WTC11 (cell line): ENCODE measurements at regions not wholly inside any gene's neighbourhood (a gene's known extent, or its start where the extent isn't known, plus 50 kb on each side); places are given as distances from the start of the nearest gene placed in this dataset.
"Not testable (repeated sequence)": the region's sequence is repeated elsewhere in the genome, so short reads cannot be mapped to it uniquely, and the experiment has no call there.

ENCODE experiments used
- ATAC-seq: fragments of 200-7000 bp; cut with Tn5 transposase; 2 replicates; pipeline ENCODE4 v1.10.0; 2021; ENCODE audit warnings: mild to moderate bottlenecking, moderate library complexity
- CTCF ChIA-PET: fragments of 300-600 bp; sonication (Branson Sonifier 250); formaldehyde crosslinking; loops from one replicate; lab custom pipeline; 2021; ENCODE audit warnings: antibody characterized with exemption; lab: Charles Lee
- POLR2A ChIA-PET: fragments of 350-600 bp; sonication (Branson Sonifier 250); formaldehyde crosslinking; loops from one replicate; lab custom pipeline; 2021; ENCODE audit warnings: antibody characterized with exemption; lab: Charles Lee
- DNase-seq: peaks from one replicate; pipeline ENCODE4 v3.0.0; 2021; ENCODE audit warnings: low spot score
- H3K27ac Mint-ChIP-seq: 2 replicates; pipeline ENCODE4 v1.8.0; 2021; ENCODE audit warnings: mixed read lengths
- H3K27me3 Mint-ChIP-seq: 2 replicates; pipeline ENCODE4 v1.8.0; 2021; ENCODE audit warnings: low read depth, mild to moderate bottlenecking, moderate library complexity, mixed read lengths
- H3K36me3 Mint-ChIP-seq: 2 replicates; pipeline ENCODE4 v1.8.0; 2021; ENCODE audit warnings: mixed read lengths
- H3K4me1 Mint-ChIP-seq: 2 replicates; pipeline ENCODE4 v1.8.0; 2022; ENCODE audit warnings: mixed read lengths
- H3K4me3 Mint-ChIP-seq: 2 replicates; pipeline ENCODE4 v1.8.0; 2021; ENCODE audit warnings: mild to moderate bottlenecking, moderate library complexity, mixed read lengths
- H3K9me3 Mint-ChIP-seq: 2 replicates; pipeline ENCODE4 v1.8.0; 2021; ENCODE audit warnings: mixed read lengths
- GABPB1 ChIP-seq: sonication (generic); formaldehyde crosslinking; IDR thresholded peaks from 2 replicates; pipeline ENCODE4 v1.8.1; 2023; ENCODE audit warnings: mild to moderate bottlenecking, missing genetic modification reagents
- JUN ChIP-seq: sonication (generic); formaldehyde crosslinking; IDR thresholded peaks from 2 replicates; pipeline ENCODE4 v1.8.0; 2023; ENCODE audit warnings: mild to moderate bottlenecking, missing genetic modification reagents
- NFYB ChIP-seq: sonication (generic); formaldehyde crosslinking; conservative IDR thresholded peaks from 2 replicates; pipeline ENCODE4 v1.8.0; 2022; ENCODE audit warnings: low read depth, missing genetic modification reagents
- SMAD3 ChIP-seq: sonication (generic); formaldehyde crosslinking; IDR thresholded peaks from 2 replicates; pipeline ENCODE4 v1.8.0; 2022; ENCODE audit warnings: missing genetic modification reagents, mild to moderate bottlenecking, borderline replicate concordance
- TEAD1 ChIP-seq: sonication (generic); formaldehyde crosslinking; IDR thresholded peaks from 2 replicates; pipeline ENCODE4 v1.8.0; 2022; ENCODE audit warnings: mild to moderate bottlenecking, missing genetic modification reagents
- ZBTB21 ChIP-seq: sonication (generic); formaldehyde crosslinking; IDR thresholded peaks from 2 replicates; pipeline ENCODE4 v1.8.1; 2023; ENCODE audit warnings: mild to moderate bottlenecking, missing genetic modification reagents, borderline replicate concordance
- ZNF232 ChIP-seq: sonication (generic); formaldehyde crosslinking; IDR thresholded peaks from 2 replicates; pipeline ENCODE4 v1.8.0; 2022; ENCODE audit warnings: mild to moderate bottlenecking, missing genetic modification reagents
- ZNF263 ChIP-seq: sonication (generic); formaldehyde crosslinking; IDR thresholded peaks from 2 replicates; pipeline ENCODE4 v1.8.1; 2022; ENCODE audit warnings: low read depth, mild to moderate bottlenecking, moderate library complexity, missing genetic modification reagents
- ZNF671 ChIP-seq: fragments of 250-450 bp; sonication (Bioruptor Pico); IDR thresholded peaks from 2 replicates; pipeline ENCODE4 v1.8.0; 2021; ENCODE audit warnings: mild to moderate bottlenecking
- TF ChIP-seq, protein P1 (sequence below): sonication (generic); formaldehyde crosslinking; IDR thresholded peaks from 2 replicates; pipeline ENCODE4 v1.8.0; 2023; ENCODE audit warnings: missing genetic modification reagents
- TF ChIP-seq, protein P2 (sequence below): sonication (generic); formaldehyde crosslinking; conservative IDR thresholded peaks from 2 replicates; pipeline ENCODE4 v1.8.1; 2023; ENCODE audit warnings: mild to moderate bottlenecking, low read depth, missing genetic modification reagents, moderate library complexity
- TF ChIP-seq, protein P3 (sequence below): fragments of 250-450 bp; sonication (Bioruptor Pico); conservative IDR thresholded peaks from 2 replicates; pipeline ENCODE4 v1.9.0; 2021; ENCODE audit warnings: mild to moderate bottlenecking
- TF ChIP-seq, protein P4 (sequence below): sonication (generic); formaldehyde crosslinking; IDR thresholded peaks from 2 replicates; pipeline ENCODE4 v1.8.0; 2022; ENCODE audit warnings: mild to moderate bottlenecking, missing genetic modification reagents
- TF ChIP-seq, protein P5 (sequence below): fragments of 250-450 bp; sonication (Bioruptor Pico); IDR thresholded peaks from 2 replicates; pipeline ENCODE4 v2.1.2; 2022; ENCODE audit warnings: mild to moderate bottlenecking, moderate library complexity

DNA sequence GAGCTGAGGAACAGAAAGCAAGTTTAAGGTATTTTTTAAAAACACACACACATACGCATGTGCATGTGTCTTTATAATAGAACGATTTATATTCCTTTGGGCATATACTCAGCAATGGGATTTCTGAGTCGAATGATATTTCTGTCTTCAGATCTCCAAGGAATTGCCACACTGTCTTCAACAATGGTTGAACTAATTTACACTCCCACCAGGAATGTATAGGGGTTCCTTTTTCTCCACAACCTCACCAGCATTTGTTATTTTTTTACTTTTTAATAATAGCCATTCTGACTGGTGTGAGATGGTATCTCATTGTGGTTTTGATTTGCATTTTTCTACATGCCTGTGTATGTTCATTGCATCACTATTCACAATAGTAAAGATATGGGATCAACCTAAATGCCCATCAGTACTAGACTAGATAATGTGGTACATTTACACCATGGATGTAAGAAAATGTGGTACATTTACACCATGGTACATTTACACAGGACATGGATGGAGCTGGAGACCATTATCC is 60.3 kb upstream of the MAP3K1 start:
- Mint-ChIP-seq H3K4me1 (no peaks in the 10 kb centered on the region), H3K27ac (no peak overlapping the region), H3K9me3 (peaks cover 25% of the 10 kb centered on the region), H3K4me3 (no peak overlapping the region), H3K27me3 (peaks cover 3% of the 10 kb centered on the region; the same call in 1 of the 2 replicates), H3K36me3 (peaks cover 9% of the 10 kb centered on the region)
- CTCF ChIA-PET, result no interaction called here
- no peak for ATAC-seq
- POLR2A ChIA-PET, result no interaction called here
- no peak for DNase-seq
- TF ChIP-seq SMAD3 (CRISPR knock-in tag), result no peak
- TF ChIP-seq JUN, result no peak
- TF ChIP-seq, protein P1, sequence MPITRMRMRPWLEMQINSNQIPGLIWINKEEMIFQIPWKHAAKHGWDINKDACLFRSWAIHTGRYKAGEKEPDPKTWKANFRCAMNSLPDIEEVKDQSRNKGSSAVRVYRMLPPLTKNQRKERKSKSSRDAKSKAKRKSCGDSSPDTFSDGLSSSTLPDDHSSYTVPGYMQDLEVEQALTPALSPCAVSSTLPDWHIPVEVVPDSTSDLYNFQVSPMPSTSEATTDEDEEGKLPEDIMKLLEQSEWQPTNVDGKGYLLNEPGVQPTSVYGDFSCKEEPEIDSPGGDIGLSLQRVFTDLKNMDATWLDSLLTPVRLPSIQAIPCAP (CRISPR knock-in tag), result no peak
- TF ChIP-seq GABPB1 (CRISPR knock-in tag), result no peak
- TF ChIP-seq ZNF671 (CRISPR knock-in tag), result no peak
- TF ChIP-seq, protein P2, sequence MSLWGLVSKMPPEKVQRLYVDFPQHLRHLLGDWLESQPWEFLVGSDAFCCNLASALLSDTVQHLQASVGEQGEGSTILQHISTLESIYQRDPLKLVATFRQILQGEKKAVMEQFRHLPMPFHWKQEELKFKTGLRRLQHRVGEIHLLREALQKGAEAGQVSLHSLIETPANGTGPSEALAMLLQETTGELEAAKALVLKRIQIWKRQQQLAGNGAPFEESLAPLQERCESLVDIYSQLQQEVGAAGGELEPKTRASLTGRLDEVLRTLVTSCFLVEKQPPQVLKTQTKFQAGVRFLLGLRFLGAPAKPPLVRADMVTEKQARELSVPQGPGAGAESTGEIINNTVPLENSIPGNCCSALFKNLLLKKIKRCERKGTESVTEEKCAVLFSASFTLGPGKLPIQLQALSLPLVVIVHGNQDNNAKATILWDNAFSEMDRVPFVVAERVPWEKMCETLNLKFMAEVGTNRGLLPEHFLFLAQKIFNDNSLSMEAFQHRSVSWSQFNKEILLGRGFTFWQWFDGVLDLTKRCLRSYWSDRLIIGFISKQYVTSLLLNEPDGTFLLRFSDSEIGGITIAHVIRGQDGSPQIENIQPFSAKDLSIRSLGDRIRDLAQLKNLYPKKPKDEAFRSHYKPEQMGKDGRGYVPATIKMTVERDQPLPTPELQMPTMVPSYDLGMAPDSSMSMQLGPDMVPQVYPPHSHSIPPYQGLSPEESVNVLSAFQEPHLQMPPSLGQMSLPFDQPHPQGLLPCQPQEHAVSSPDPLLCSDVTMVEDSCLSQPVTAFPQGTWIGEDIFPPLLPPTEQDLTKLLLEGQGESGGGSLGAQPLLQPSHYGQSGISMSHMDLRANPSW (CRISPR knock-in tag), result no peak
- TF ChIP-seq NFYB (CRISPR knock-in tag), result no peak
- TF ChIP-seq, protein P3, sequence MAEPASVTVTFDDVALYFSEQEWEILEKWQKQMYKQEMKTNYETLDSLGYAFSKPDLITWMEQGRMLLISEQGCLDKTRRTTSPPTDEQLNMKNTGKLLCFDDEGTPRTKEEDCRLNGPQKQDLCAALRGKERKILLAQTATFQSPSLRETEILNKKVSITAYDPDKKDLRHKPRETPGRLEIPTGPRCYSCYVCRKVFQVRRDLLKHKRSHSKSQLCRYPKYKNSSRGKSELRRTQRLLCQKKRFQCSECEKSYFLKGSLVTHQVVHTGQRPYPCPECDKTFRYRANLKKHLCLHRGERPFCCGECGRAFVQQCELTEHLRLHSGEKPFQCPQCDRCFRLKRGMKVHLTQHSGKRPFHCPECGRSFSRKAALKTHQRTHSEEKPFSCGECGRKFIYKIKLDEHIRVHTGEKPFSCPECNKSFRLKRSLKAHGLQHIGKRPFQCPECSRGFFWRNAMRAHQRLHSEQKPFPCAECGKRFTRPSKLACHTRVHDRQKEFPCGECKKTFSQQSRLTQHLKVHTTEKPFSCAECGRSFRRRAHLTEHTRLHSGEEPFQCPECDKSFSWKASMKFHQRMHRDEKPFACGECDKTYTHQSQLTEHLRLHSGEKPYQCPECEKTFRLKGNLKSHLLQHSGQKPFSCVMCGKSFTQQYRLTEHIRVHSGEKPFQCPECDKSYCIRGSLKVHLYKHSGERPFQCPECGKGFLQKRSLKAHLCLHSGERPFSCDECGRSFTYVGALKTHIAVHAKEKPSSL (CRISPR knock-in tag), result no peak
- TF ChIP-seq ZNF232, result no peak
- TF ChIP-seq, protein P4, sequence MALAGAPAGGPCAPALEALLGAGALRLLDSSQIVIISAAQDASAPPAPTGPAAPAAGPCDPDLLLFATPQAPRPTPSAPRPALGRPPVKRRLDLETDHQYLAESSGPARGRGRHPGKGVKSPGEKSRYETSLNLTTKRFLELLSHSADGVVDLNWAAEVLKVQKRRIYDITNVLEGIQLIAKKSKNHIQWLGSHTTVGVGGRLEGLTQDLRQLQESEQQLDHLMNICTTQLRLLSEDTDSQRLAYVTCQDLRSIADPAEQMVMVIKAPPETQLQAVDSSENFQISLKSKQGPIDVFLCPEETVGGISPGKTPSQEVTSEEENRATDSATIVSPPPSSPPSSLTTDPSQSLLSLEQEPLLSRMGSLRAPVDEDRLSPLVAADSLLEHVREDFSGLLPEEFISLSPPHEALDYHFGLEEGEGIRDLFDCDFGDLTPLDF (CRISPR knock-in tag), result no peak
- no peak for TF ChIP-seq ZBTB21 (CRISPR knock-in tag)
- TF ChIP-seq ZNF263 (CRISPR knock-in tag), result no peak
- TF ChIP-seq, protein P5, sequence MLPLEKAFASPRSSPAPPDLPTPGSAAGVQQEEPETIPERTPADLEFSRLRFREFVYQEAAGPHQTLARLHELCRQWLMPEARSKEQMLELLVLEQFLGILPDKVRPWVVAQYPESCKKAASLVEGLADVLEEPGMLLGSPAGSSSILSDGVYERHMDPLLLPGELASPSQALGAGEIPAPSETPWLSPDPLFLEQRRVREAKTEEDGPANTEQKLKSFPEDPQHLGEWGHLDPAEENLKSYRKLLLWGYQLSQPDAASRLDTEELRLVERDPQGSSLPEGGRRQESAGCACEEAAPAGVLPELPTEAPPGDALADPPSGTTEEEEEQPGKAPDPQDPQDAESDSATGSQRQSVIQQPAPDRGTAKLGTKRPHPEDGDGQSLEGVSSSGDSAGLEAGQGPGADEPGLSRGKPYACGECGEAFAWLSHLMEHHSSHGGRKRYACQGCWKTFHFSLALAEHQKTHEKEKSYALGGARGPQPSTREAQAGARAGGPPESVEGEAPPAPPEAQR (CRISPR knock-in tag), result no peak
- TF ChIP-seq TEAD1, result no peak

DNA sequence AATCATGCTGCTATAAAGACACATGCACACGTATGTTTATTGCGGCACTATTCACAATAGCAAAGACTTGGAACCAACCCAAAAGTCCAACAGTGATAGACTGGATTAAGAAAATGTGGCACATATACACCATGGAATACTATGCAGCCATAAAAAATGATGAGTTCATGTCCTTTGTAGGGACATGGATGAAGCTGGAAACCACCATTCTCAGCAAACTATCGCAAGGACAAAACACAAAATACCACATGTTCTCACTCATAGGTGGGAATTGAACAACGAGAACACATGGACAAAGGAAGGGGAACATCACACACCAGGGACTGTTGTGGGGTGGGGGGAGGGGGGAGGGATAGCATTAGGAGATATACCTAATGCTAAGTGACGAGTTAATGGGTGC is 61.8 kb upstream of the MAP3K1 start:
- H3K27me3 Mint-ChIP-seq, H3K27ac Mint-ChIP-seq, H3K36me3 Mint-ChIP-seq, ATAC-seq, H3K4me1 Mint-ChIP-seq, CTCF ChIA-PET, DNase-seq, POLR2A ChIA-PET, H3K4me3 Mint-ChIP-seq: not testable (repeated sequence)
- peaks cover 25% of the 10 kb centered on the region for H3K9me3 Mint-ChIP-seq
